HCT116 (cell line): ENCODE measurements at regions not wholly inside any gene's neighbourhood (a gene's known extent, or its start where the extent isn't known, plus 50 kb on each side); places are given as distances from the start of the nearest gene placed in this dataset.

ENCODE experiments used
- ATAC-seq: fragments of 200-7000 bp; cut with Tn5 transposase; 2 replicates; pipeline ENCODE4 v1.9.1; 2020; ENCODE audit warnings: mild to moderate bottlenecking, moderate library complexity
- BruUV-seq: library from RNA; stranded (reverse); fragments of 400-500 nt; replicated peaks from 2 replicates; lab custom pipeline; 2021; lab: Mats Ljungman, UMichigan
- CTCF ChIA-PET: fragments of 300-600 bp; sonication (Branson Sonifier 250); formaldehyde crosslinking; loops from one replicate; lab custom pipeline; 2021; ENCODE audit warnings: antibody characterized with exemption; lab: Charles Lee
- POLR2A ChIA-PET: fragments of 300-600, 350-600 bp; sonication (Branson Sonifier 250); formaldehyde crosslinking; loops from one replicate; lab custom pipeline; 2021; ENCODE audit warnings: antibody characterized with exemption; lab: Charles Lee
- RAD21 ChIA-PET, 2 experiments: fragments of 300-600 bp; sonication (Branson Sonifier 250); formaldehyde crosslinking; loops; one replicate each; lab custom pipeline; 2023; ENCODE audit warnings: low total read pairs in 2 of 2; ENCODE audit not compliant: uncharacterized antibody in 2 of 2, unreplicated experiment in 2 of 2, low non-redundant PET in 1 of 2; lab: Charles Lee
- DNase-seq: peaks from one replicate; pipeline ENCODE4 v3.0.0-alpha.2; 2010; ENCODE audit warnings: low read depth, low spot score
- H2AFZ ChIP-seq: fragments of 200-600 bp; shearing (Covaris generic), sonication (generic); 2 replicates; pipeline ENCODE4 v1.6.1; 2017; ENCODE audit warnings: low read depth, mixed run types, mixed read lengths, antibody characterized with exemption, low read length; ENCODE audit not compliant: poor library complexity, severe bottlenecking
- H3K27ac ChIP-seq: 2 replicates; pipeline ENCODE4 v1.5.1; 2012; ENCODE audit warnings: low read depth, low read length
- H3K27me3 ChIP-seq: fragments of 200-600 bp; sonication (generic); 2 replicates; pipeline ENCODE4 v1.6.1; 2016; ENCODE audit warnings: mixed run types, low read length, mixed read lengths; ENCODE audit not compliant: insufficient read depth
- H3K36me3 ChIP-seq, 2 experiments: fragments of 200-500 bp in 1 of 2; fragments of 200-600 bp in 1 of 2; sonication (Bioruptor generic) in 1 of 2; sonication (generic) in 1 of 2; 2 replicates each; pipeline versions ENCODE4 v1.5.1 to v1.6.1; 2014 to 2016; ENCODE audit warnings: low read length in 2 of 2, inconsistent platforms in 1 of 2, mixed read lengths in 1 of 2, mixed run types in 1 of 2; ENCODE audit not compliant: insufficient read depth in 2 of 2, control insufficient read depth in 1 of 2
- H3K4me1 ChIP-seq, 2 experiments: fragments of 200-600 bp in 1 of 2; sonication (generic) in 1 of 2; 2 replicates each; pipeline versions ENCODE4 v1.5.1 to v1.6.1; 2012 to 2017; ENCODE audit warnings: low read length in 2 of 2, inconsistent platforms in 1 of 2, mild to moderate bottlenecking in 1 of 2, mixed read lengths in 1 of 2, mixed run types in 1 of 2, moderate library complexity in 1 of 2; ENCODE audit not compliant: insufficient read depth in 2 of 2, control insufficient read depth in 1 of 2
- H3K4me2 ChIP-seq: fragments of 200-600 bp; sonication (generic); 2 replicates; pipeline ENCODE4 v1.6.1; 2017; ENCODE audit warnings: mixed run types, low read length, mixed read lengths
- H3K4me3 ChIP-seq, 2 experiments: fragments of 200-600 bp in 1 of 2; sonication (generic) in 1 of 2; replicated peaks in 1 of 2; 2 replicates each; pipeline ENCODE4 v1.5.1; 2011 to 2016; ENCODE audit warnings: low read length in 2 of 2, control low read depth in 1 of 2, low read depth in 1 of 2, mild to moderate bottlenecking in 1 of 2, mixed read lengths in 1 of 2, mixed run types in 1 of 2
- H3K79me2 ChIP-seq: fragments of 200-600 bp; sonication (generic); 2 replicates; pipeline ENCODE4 v1.6.1; 2017; ENCODE audit warnings: mild to moderate bottlenecking, mixed run types, low read length, moderate library complexity, mixed read lengths; ENCODE audit not compliant: insufficient read depth
- H3K9ac ChIP-seq: fragments of 200-600 bp; sonication (generic); 2 replicates; pipeline ENCODE4 v1.6.1; 2016; ENCODE audit warnings: low read length, mixed read lengths
- H3K9me2 ChIP-seq: fragments of 200-600 bp; sonication (generic), shearing (Covaris generic); 2 replicates; pipeline ENCODE4 v1.6.1; 2017; ENCODE audit warnings: mixed run types, mild to moderate bottlenecking, moderate library complexity; ENCODE audit not compliant: insufficient read depth
- H3K9me3 ChIP-seq, 2 experiments: fragments of 200-500 bp in 1 of 2; fragments of 200-600 bp in 1 of 2; sonication (Bioruptor generic) in 1 of 2; sonication (generic) in 1 of 2; 2 replicates each; pipeline ENCODE4 v1.6.1; 2014 to 2017; ENCODE audit warnings: low read length in 2 of 2, mixed read lengths in 2 of 2, inconsistent platforms in 1 of 2, low read depth in 1 of 2, mild to moderate bottlenecking in 1 of 2, mixed run types in 1 of 2, moderate library complexity in 1 of 2; ENCODE audit not compliant: control insufficient read depth in 1 of 2, insufficient read depth in 1 of 2
- H4K20me1 ChIP-seq: fragments of 200-600 bp; sonication (generic), shearing (Covaris generic); 2 replicates; pipeline ENCODE4 v1.6.1; 2017; ENCODE audit warnings: mixed run types, mild to moderate bottlenecking, moderate library complexity; ENCODE audit not compliant: insufficient read depth
- CBX3 ChIP-seq: IDR thresholded peaks from 2 replicates; pipeline ENCODE4 v1.6.1; 2012; ENCODE audit warnings: low read depth
- EGR1 ChIP-seq: IDR thresholded peaks from 2 replicates; pipeline ENCODE4 v1.6.1; 2012; ENCODE audit warnings: low read depth
- ELF1 ChIP-seq: IDR thresholded peaks from 2 replicates; pipeline ENCODE4 v1.6.1; 2012; ENCODE audit warnings: low read depth, borderline replicate concordance
- EZH2 ChIP-seq: fragments of 200-600 bp; sonication (generic); IDR thresholded peaks from 2 replicates; pipeline ENCODE4 v1.6.1; 2017; ENCODE audit warnings: antibody characterized with exemption, mixed run types
- EZH2phosphoT487 ChIP-seq: fragments of 200-600 bp; IDR thresholded peaks from 2 replicates; pipeline ENCODE4 v1.6.1; 2018; ENCODE audit warnings: antibody characterized with exemption, borderline replicate concordance
- SP1 ChIP-seq: IDR thresholded peaks from 2 replicates; pipeline ENCODE4 v1.6.1; 2012; ENCODE audit warnings: low read depth
- SRF ChIP-seq: IDR thresholded peaks from 2 replicates; pipeline ENCODE4 v1.6.1; 2012; ENCODE audit warnings: low read depth
- TCF7L2 ChIP-seq: IDR thresholded peaks from 2 replicates; pipeline ENCODE4 v1.7.0; 2011; ENCODE audit warnings: borderline replicate concordance, inconsistent platforms; ENCODE audit not compliant: insufficient read depth, insufficient read length; ENCODE audit errors: extremely low read depth
- YY1 ChIP-seq: IDR thresholded peaks from 2 replicates; pipeline ENCODE4 v1.6.1; 2011; ENCODE audit warnings: low read length, low read depth, moderate library complexity, mild to moderate bottlenecking; ENCODE audit not compliant: insufficient replicate concordance; ENCODE audit errors: extremely low read depth
- ZFX ChIP-seq: fragments of 450-650 bp; IDR thresholded peaks from 2 replicates; pipeline ENCODE4 v1.6.1; 2017
- ZNF274 ChIP-seq: fragments of 200-500 bp; sonication (Bioruptor generic); IDR thresholded peaks from 2 replicates; pipeline ENCODE4 v1.6.1; 2014; ENCODE audit warnings: mild to moderate bottlenecking, low read depth, low read length, inconsistent platforms
- intact Hi-C: fragments of 100-400 bp; cut with micrococcal nuclease; formaldehyde crosslinking; loops from 2 replicates; pipeline ENCODE4 v1.10.0; 2022
- TF ChIP-seq, protein P1 (sequence below): IDR thresholded peaks from 2 replicates; pipeline ENCODE4 v1.6.1; 2012
- TF ChIP-seq, protein P2 (sequence below), 3 experiments: fragments of 200-600 bp in 1 of 3; sonication (generic) in 1 of 3; IDR thresholded peaks in 2 of 3; conservative IDR thresholded peaks in 1 of 3; 2 replicates each; pipeline ENCODE4 v1.5.1; 2012 to 2017; ENCODE audit warnings: low read depth in 2 of 3, low read length in 2 of 3, antibody characterized with exemption in 1 of 3, borderline replicate concordance in 1 of 3, control low read depth in 1 of 3, mild to moderate bottlenecking in 1 of 3, mixed read lengths in 1 of 3, mixed run types in 1 of 3, moderate library complexity in 1 of 3; ENCODE audit not compliant: insufficient read depth in 1 of 3

DNA sequence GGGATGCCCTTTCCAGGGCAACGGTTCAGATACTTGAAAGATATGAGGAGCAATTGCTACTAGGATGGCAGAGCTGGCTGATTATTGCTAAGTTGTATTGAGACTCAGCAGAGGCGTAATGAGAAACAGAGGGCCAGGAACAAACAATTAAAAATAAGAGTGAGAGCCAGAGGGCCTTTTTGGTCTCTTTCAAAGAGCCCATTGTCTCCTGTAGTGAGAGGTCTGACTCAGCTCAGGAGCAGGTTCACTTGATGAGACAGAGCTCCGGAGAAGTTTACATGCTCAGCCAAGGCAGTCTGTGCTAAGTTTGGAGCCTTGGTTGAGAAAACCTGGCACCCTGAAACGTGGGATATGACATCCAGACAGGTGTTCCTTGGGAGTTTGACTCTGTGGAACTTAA lies 303.9 kb upstream of the DLGAP1 start:
- no peaks in the 10 kb centered on the region for H3K9me2 ChIP-seq
- no peak overlapping the region for H3K9ac ChIP-seq
- ATAC-seq (no peak), DNase-seq (no peak)
- TF ChIP-seq ZFX (no peak), EZH2 (no peak), ZNF274 (no peak), EZH2phosphoT487 (no peak), SP1 (no peak), TCF7L2 (no peak), CBX3 (no peak), ELF1 (no peak), EGR1 (no peak), YY1 (no peak), SRF (no peak)
- TF ChIP-seq, protein P1, sequence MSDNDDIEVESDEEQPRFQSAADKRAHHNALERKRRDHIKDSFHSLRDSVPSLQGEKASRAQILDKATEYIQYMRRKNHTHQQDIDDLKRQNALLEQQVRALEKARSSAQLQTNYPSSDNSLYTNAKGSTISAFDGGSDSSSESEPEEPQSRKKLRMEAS = no peak
- TF ChIP-seq, protein P2, sequence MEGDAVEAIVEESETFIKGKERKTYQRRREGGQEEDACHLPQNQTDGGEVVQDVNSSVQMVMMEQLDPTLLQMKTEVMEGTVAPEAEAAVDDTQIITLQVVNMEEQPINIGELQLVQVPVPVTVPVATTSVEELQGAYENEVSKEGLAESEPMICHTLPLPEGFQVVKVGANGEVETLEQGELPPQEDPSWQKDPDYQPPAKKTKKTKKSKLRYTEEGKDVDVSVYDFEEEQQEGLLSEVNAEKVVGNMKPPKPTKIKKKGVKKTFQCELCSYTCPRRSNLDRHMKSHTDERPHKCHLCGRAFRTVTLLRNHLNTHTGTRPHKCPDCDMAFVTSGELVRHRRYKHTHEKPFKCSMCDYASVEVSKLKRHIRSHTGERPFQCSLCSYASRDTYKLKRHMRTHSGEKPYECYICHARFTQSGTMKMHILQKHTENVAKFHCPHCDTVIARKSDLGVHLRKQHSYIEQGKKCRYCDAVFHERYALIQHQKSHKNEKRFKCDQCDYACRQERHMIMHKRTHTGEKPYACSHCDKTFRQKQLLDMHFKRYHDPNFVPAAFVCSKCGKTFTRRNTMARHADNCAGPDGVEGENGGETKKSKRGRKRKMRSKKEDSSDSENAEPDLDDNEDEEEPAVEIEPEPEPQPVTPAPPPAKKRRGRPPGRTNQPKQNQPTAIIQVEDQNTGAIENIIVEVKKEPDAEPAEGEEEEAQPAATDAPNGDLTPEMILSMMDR (IDR thresholded peaks at IDR 0.05 in 2 of 3, conservative IDR thresholded peaks at IDR 0.05 in 1 of 3; ENCODE audit: borderline replicate concordance in 1 of 3, insufficient read depth in 1 of 3, low read depth in 2 of 3, low read length in 2 of 3) = no peak
- no peaks in the 10 kb centered on the region for H3K27me3 ChIP-seq
- no peak overlapping the region for H2AFZ ChIP-seq
- H3K4me1 ChIP-seq = no peaks in the 10 kb centered on the region
- no peaks in the 10 kb centered on the region for H4K20me1 ChIP-seq
- ChIA-PET RAD21 (no interaction called here), CTCF (no interaction called here), POLR2A (no interaction called here)
- no TSS peak for BruUV-seq
- no peaks in the 10 kb centered on the region for H3K36me3 ChIP-seq
- intact Hi-C loops = no loop called here
- no peak overlapping the region for H3K27ac ChIP-seq
- no peak overlapping the region for H3K4me2 ChIP-seq
- peaks cover 8 to 55% of the 10 kb centered on the region in 2 experiments; a peak in 3 of 4 replicates for H3K9me3 ChIP-seq
- no peak overlapping the region for H3K4me3 ChIP-seq
- no peaks in the 10 kb centered on the region for H3K79me2 ChIP-seq
